DOHH2 (cell line): ENCODE measurements at regions not wholly inside any gene's neighbourhood (a gene's known extent, or its start where the extent isn't known, plus 50 kb on each side); places are given as distances from the start of the nearest gene placed in this dataset.

Experiments
- CTCF ChIP-seq: fragments of 200-600 bp; sonication (generic); IDR thresholded peaks from one replicate; pipeline ENCODE4 v1.5.1; 2014; ENCODE audit warnings: antibody characterized with exemption, mild to moderate bottlenecking, low read depth, low read length; ENCODE audit not compliant: poor library complexity, severe bottlenecking
- EZH2phosphoT487 ChIP-seq: fragments of 200-600 bp; sonication (generic); IDR thresholded peaks from 2 replicates; pipeline ENCODE4 v1.6.1; 2017; ENCODE audit warnings: borderline replicate concordance, mild to moderate bottlenecking, antibody characterized with exemption, low read length, moderate library complexity, mixed read lengths

DNA sequence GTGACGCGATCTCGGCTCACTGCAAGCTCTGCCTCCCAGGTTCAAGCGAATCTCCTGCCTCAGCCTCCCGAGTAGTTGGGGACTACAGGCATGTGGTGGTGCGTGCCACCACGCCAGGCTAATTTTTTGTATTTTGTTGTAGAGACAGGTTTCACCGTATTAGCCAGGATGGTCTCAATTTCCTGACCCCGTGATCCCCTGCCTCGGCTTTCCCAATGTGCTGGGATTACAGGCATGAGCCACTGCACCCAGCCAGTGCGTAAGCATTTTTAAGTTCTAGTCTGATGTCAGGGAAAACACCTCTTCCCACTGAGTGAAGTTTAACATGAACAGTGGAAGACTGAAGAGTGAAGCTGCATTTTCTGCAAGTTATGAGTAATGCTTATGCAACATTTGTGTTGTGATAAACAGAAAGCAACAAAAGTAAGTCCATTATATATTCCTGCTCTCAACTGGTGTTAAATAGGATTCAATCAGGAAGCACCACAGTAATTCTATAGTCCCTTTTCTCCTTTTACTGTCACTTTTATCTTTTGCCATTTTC is 1219.8 kb upstream of the RAG2 start:
- TF ChIP-seq CTCF (no peak), EZH2phosphoT487 (no peak)
